ENCODE measurements at regions not wholly inside any gene's neighbourhood (a gene's known extent, or its start where the extent isn't known, plus 50 kb on each side); places are given as distances from the start of the nearest gene placed in this dataset.

DNA sequence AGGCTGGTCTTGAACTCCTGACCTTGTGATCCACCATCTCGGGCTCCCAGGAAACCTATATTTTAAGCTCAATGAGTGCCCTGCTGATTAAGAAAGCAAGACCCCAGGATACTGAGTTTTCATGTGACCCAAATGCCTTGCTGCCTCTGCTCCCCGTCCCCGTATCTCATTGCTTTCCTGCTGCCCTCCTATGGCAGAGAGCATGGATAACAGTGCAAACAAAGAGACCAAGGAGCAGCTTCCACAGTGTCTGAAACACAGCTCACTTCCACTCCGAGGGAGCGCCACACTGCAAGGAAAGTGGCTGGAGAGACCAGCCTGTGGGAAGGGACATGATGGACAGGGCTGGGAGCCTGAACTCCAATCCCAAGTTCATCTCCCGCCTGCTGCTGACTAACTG is 246.8 kb downstream of the TMEM182 start:
- TF ChIP-seq POLR2A (IDR thresholded peaks at IDR 0.05) (no peak), POLR2AphosphoS5 (IDR thresholded peaks at IDR 0.05) (no peak), EP300 (IDR thresholded peaks at IDR 0.05) (no peak)

All from sigmoid colon (tissue), 4 donors.